ENCODE measurements at regions not wholly inside any gene's neighbourhood (a gene's known extent, or its start where the extent isn't known, plus 50 kb on each side); places are given as distances from the start of the nearest gene placed in this dataset.
"Not testable (repeated sequence)": the region's sequence is repeated elsewhere in the genome, so short reads cannot be mapped to it uniquely, and the experiment has no call there.

GRCh38 chr9:93900971-93901861 is 53.9 kb downstream of the BARX1 start:
- no peak for DNase-seq

GRCh38 chr9:93900436-93900819 is 54.7 kb downstream of the BARX1 start:
- no peak for DNase-seq

- no peak for DNase-seq
These were observed 55.3 kb downstream of the BARX1 start for GRCh38 chr9:93899609-93900435.

- DNase-seq = no peak
These were observed 56.4 kb downstream of the BARX1 start for GRCh38 chr9:93898502-93899426.

GRCh38 chr9:93898026-93898425 is 57.1 kb downstream of the BARX1 start:
- no peak for DNase-seq

GRCh38 chr9:93897075-93897970 is 57.8 kb downstream of the BARX1 start:
- DNase-seq = no peak

- no peak for DNase-seq
These were observed 58.6 kb downstream of the BARX1 start for GRCh38 chr9:93896496-93897033.

- no peak for DNase-seq
These were observed 59.1 kb downstream of the BARX1 start for GRCh38 chr9:93896093-93896492.

GRCh38 chr9:93895535-93895934 is 59.6 kb downstream of the BARX1 start:
- no peak for DNase-seq

- DNase-seq = no peak
These were observed 60.5 kb downstream of the BARX1 start for GRCh38 chr9:93894691-93895079.

GRCh38 chr9:93893899-93894690 is 61.1 kb downstream of the BARX1 start:
- DNase-seq = no peak

GRCh38 chr9:93893194-93893593 is 62.0 kb downstream of the BARX1 start:
- no peak for DNase-seq

GRCh38 chr9:93892748-93893147 is 62.4 kb downstream of the BARX1 start:
- no peak for DNase-seq

- no peak for DNase-seq
These were observed 63.4 kb downstream of the BARX1 start for GRCh38 chr9:93891549-93892310.

- DNase-seq = no peak
These were observed 64.1 kb downstream of the BARX1 start for GRCh38 chr9:93891050-93891449.

GRCh38 chr9:93890436-93890935 is 64.7 kb downstream of the BARX1 start:
- DNase-seq = no peak

- no peak for DNase-seq
These were observed 68.2 kb downstream of the BARX1 start for GRCh38 chr9:93886911-93887310.

GRCh38 chr9:93884808-93885207 is 70.3 kb downstream of the BARX1 start:
- no peak for DNase-seq

GRCh38 chr9:93879662-93880407 is 75.3 kb downstream of the BARX1 start:
- DNase-seq = not testable (repeated sequence)

All from fibroblast of skin of scalp (primary cell).